Mucosa of gallbladder (tissue), 1 donor: ENCODE measurements at regions not wholly inside any gene's neighbourhood (a gene's known extent, or its start where the extent isn't known, plus 50 kb on each side); places are given as distances from the start of the nearest gene placed in this dataset.

Experiments
- DNase-seq: peaks from one replicate; pipeline ENCODE4 v3.0.0-alpha.2; 2020; ENCODE audit warnings: low spot score
- donor health status: DM: no; HTN: no; CAD: no.

GRCh38 chr7:22657479-22657878, 69.5 kb upstream of the IL6 start:
- no peak for DNase-seq

DNA sequence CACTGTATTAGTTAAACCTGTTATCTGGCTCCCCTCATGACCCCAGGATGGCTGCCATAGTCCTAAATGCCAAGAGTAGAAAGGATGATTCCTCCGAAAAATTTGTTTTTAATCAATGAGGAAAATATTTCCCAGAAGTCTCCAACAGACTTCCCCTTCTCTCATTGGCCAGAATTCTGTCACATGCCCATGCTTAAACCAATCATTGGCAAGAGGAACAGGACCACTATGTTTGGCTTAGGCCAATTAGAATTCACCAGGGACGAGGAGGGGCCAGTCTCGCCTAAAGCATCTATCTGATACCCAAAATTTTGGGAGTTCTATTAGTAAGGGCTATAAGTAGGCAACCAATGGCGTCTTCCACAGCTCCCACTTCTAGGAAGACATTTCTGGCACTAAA, 71.2 kb upstream of the IL6 start:
- DNase-seq: no peak

GRCh38 chr7:22654831-22655230, 72.2 kb upstream of the IL6 start:
- no peak for DNase-seq

DNA sequence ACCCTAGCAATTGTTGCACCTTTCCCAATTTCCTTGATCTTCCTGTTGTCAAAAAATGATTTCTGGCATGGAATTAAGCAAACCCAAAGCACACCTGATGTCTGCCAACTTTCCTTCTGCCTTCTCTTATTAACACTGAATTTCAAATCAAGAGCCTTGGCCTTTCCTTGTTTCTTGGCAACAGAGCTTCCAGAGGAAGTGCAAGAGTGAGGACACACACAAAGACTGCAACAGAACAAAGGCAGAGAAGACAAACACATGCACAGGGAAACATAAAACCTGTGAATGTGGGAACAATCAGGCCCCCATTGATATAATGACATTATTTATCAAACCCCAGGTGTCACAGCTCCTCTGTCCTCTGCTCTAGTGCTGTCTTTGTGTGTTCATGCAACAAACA, 73.0 kb upstream of the IL6 start:
- no peak for DNase-seq

DNA sequence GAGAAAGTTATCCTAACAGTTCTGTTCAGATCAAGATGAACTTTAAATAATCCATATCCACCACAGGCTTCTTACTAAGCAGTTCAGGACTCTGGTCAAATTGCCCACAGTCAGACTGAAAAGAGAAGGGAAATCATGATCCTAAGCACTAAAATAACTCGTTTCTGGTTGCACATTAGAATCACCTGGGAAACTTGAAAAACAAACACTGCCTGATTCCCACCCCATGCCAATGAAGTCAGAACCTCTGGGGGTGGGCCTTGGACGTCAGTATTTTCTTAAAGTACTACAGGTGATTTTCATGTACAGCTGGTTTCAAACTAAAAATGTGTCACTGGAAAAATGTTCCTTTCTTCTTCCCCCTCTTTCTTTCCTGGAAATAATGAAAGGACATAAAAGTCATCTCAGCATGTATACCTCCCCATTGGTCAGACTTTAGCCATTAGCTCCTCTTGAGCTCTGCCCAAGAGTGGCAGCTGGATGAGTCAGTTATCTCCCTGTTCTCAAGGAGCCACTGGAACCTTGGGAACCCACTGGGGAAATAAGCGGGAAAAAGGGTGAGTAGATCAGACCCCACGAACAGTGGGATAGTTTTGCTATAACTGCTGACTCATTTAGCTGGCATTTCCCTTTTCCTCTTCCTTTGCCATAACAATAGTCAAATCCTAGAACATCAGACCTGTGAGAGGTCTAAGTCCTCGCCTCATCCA, 75.3 kb upstream of the IL6 start:
- no peak for DNase-seq

- no peak for DNase-seq
Observed at GRCh38 chr7:22651036-22651435, 76.0 kb upstream of the IL6 start.

DNA sequence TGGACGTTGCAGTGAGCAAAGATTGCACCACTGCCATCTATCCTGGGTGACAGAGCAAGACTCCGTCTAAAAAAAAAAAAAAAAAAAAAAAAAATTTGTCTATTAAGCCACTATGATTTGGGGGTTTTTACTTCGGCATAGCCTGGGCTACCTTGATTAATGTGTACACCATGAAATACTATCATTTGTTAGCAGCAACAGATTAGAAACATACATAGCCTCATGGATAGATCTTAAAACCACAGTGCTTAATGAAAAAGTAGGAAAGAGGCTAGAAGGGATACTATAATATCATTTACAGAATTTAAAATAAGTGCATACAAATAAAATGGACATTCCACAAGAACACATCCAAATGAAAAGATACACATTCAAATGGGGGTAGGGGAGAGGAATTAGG, 77.3 kb upstream of the IL6 start:
- DNase-seq: no peak

- no peak for DNase-seq
Observed at GRCh38 chr7:22647451-22648257, 79.3 kb upstream of the IL6 start.

DNA sequence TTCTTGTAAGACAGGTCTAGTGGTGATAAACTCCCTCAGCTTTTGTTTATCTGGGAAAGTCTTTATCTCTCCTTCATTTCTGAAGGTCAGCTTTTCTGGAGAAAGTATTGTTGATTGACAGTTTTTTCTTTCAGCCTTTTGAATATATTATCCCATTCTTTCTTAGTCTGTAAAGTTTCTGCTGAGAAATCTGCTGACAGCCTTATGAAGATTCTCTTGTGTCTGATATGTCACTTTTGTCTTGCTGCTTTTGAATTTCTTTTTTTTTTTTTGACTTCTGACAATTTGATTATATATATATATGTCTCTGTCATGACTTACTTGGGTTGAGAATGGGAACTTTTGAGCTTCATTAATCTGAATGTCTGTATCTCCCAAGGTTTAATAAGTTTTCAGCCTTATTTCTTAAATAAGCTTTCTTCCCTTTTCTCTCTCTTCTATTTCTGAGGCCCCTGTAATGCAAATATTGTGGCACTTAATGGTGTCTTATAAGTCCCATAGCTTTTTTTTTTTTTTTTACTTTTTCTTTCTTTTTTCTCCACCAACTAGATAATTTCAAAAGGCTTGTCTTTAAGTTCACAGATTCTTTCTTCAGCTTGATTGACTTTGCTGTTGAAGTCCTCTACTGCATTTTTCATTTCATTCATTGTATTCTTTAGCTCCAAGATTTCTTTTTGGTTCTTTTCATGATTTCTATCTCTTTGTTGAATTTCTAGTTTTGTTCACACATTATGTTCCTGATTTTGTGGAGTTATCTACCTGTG, 81.4 kb upstream of the IL6 start:
- no peak for DNase-seq

GRCh38 chr7:22642454-22642853, 84.5 kb upstream of the IL6 start:
- no peak for DNase-seq

GRCh38 chr7:22640269-22640668, 86.7 kb upstream of the IL6 start:
- no peak for DNase-seq

DNA sequence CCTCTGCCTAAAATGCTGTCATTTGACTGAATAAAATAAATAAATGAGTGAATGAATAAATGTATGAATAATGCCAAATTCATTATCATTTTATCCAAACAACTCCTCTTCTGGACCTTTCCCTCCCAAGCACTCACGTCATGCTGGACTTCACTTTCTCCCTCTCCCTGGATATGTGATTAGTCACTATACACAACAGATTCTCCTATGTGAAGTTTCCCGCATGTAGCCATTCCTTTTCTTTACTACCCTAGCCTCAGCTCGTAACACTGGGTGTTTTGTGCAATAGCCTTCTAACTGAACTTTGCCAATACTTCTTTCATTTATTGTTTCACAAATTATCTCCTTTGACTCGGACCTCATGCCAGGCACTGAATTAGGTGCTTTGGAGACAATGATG, 87.6 kb upstream of the IL6 start:
- DNase-seq: no peak

DNA sequence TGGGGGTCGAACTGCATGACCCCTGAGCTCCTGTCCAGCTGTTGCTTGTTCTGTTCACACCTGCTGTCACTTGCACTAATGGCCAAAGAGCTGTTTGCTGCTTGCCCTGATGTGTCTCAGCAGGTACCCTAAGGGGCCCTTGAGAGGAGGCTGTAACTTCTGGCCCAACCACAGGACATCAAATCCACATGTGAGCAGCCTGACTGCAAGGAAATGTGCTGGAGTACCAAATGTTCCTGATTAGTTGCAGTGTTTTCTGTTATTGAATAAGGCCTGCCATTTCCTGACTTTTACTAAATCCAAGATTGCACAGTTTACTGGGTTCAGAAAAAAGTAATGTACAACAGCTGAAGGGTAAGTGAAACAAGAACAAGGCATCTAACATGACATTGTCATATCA, 91.7 kb upstream of the IL6 start:
- DNase-seq: no peak

DNA sequence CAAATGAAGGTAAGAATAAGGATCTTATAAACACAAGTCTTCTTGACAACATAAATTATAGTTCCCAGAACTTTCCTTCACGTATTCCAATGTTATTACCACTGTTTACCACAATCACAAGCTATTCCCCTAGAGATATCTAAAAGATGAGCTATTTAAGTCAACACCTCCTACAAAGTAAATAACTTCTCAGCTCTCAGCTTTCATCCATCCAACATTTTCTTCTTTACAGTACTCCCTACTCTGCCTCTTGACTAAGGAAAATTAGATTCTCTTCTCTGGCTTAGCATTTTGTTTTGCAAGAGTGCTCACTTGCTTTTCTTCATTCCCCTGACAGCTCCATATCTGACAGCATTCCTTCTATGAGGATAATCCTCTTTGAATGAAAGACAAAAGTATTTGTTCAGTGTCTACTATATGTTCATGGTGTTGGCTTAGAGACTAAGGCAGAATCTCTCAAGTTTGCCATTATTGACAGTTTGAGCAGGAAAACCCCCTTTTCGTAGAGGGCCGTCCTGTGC, 93.0 kb upstream of the IL6 start:
- no peak for DNase-seq

DNA sequence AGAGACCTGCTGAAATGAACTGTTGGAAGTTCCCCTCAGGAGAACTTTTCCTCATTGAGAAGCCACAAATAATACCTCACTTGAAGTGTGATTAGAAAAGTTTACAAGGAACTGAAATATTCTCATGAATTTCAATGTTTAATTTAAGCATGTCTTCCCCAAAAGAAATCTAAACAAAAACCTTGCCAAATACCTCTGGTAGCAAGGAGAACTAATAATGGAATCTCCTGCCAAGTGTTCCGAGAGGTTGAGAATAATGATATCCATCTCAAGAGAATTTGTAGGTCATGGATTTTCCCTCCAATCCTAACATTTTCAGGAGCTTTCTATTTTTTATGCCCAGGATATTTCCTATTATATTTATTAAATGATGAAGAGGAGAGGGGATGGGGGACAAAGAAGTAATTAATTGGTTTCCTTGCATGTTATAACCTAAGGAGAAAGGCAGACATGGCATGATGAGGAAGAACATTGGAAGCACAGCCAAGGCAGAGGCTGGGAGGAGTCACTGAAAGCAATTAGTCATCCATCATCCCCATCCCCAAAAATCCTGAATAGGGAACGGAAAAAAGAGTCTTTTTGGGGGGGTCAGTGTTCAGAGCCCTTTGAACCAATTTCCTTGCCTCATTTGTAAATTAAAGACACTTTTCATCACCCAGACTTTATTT, 93.6 kb upstream of the IL6 start:
- no peak for DNase-seq

GRCh38 chr7:22632674-22633073, 94.3 kb upstream of the IL6 start:
- no peak for DNase-seq

- DNase-seq: no peak
Observed at GRCh38 chr7:22631730-22632129, 95.3 kb upstream of the IL6 start.

GRCh38 chr7:22630069-22630468, 96.9 kb upstream of the IL6 start:
- no peak for DNase-seq

GRCh38 chr7:22629056-22629455, 97.9 kb upstream of the IL6 start:
- DNase-seq: no peak

GRCh38 chr7:22628112-22628511, 98.9 kb upstream of the IL6 start:
- no peak for DNase-seq

- no peak for DNase-seq
Observed at GRCh38 chr7:22627136-22627535, 99.9 kb upstream of the IL6 start.

- no peak for DNase-seq
Observed at GRCh38 chr7:22625251-22625650, 101.7 kb upstream of the IL6 start.
